Endothelial cell of umbilical vein (primary cell): ENCODE measurements at regions not wholly inside any gene's neighbourhood (a gene's known extent, or its start where the extent isn't known, plus 50 kb on each side); places are given as distances from the start of the nearest gene placed in this dataset.

Experiments used
- BruUV-seq: library from RNA; stranded (reverse); fragments of 400-500 nt; replicated peaks from 2 replicates; lab custom pipeline; 2021; lab: Mats Ljungman, UMichigan
- CTCF ChIA-PET: fragments of 300-600, 350-600 bp; sonication (Branson Sonifier 250); formaldehyde crosslinking; loops from one replicate; lab custom pipeline; 2021; ENCODE audit warnings: antibody characterized with exemption, inconsistent platforms; lab: Charles Lee
- POLR2A ChIA-PET: fragments of 300-600, 350-600 bp; sonication (Branson Sonifier 250); formaldehyde crosslinking; loops from one replicate; lab custom pipeline; 2021; ENCODE audit warnings: antibody characterized with exemption, inconsistent platforms; lab: Charles Lee
- DNase-seq: peaks from one replicate; pipeline ENCODE4 v3.0.0-alpha.2; 2011; ENCODE audit warnings: low read depth, low spot score
- FAIRE-seq: peaks from 2 replicates; lab custom pipeline; 2011; peaks lifted over from hg19 to GRCh38; lab: Jason Lieb, UNC
- H2AFZ ChIP-seq: 2 replicates; pipeline ENCODE4 v1.6.0; 2012; ENCODE audit warnings: low read depth, low read length, control low read depth, inconsistent platforms
- H3K27ac ChIP-seq: 2 replicates; pipeline ENCODE4 v1.5.1; 2011; ENCODE audit warnings: low read depth, mild to moderate bottlenecking, control low read depth, low read length, moderate library complexity; ENCODE audit not compliant: insufficient read depth
- H3K27me3 ChIP-seq, 2 experiments: 2 replicates each; pipeline versions ENCODE4 v1.6.0 to v1.6.1; 2011; ENCODE audit warnings: low read length in 2 of 2, mixed read lengths in 1 of 2; ENCODE audit not compliant: control insufficient read depth in 2 of 2, insufficient read depth in 2 of 2
- H3K36me3 ChIP-seq, 2 experiments: 2 replicates in 1 of 2; 3 replicates in 1 of 2; pipeline ENCODE4 v1.5.1; 2011; ENCODE audit warnings: low read length in 2 of 2, mild to moderate bottlenecking in 1 of 2, moderate library complexity in 1 of 2; ENCODE audit not compliant: control insufficient read depth in 2 of 2, insufficient read depth in 2 of 2; ENCODE audit errors: extremely low read depth in 1 of 2
- H3K4me1 ChIP-seq: 3 replicates; pipeline ENCODE4 v1.5.1; 2011; ENCODE audit warnings: mild to moderate bottlenecking, low read length; ENCODE audit not compliant: control insufficient read depth, insufficient read depth; ENCODE audit errors: extremely low read depth
- H3K4me2 ChIP-seq: 2 replicates; pipeline ENCODE4 v1.6.1; 2011; ENCODE audit warnings: low read length, control low read depth, mixed read lengths; ENCODE audit not compliant: insufficient read depth
- H3K4me3 ChIP-seq, 3 experiments: fragments of 200-600 bp in 1 of 3; sonication (generic), shearing (Covaris generic) in 1 of 3; replicated peaks in 1 of 3; 2 replicates each; pipeline ENCODE4 v1.5.1; 2011 to 2016; ENCODE audit warnings: control low read depth in 3 of 3, low read length in 3 of 3, mild to moderate bottlenecking in 2 of 3, inconsistent platforms in 1 of 3, low read depth in 1 of 3, moderate library complexity in 1 of 3; ENCODE audit not compliant: insufficient read depth in 1 of 3
- H3K79me2 ChIP-seq: 2 replicates; pipeline ENCODE4 v1.6.0; 2012; ENCODE audit warnings: low read length, inconsistent platforms; ENCODE audit not compliant: control insufficient read depth, insufficient read depth
- H3K9ac ChIP-seq: replicated peaks from 2 replicates; pipeline ENCODE3; 2011; ENCODE audit warnings: low read length, control low read depth; ENCODE audit not compliant: insufficient read depth; ENCODE audit errors: extremely low read depth
- H3K9me1 ChIP-seq: replicated peaks from 3 replicates; pipeline ENCODE4 v1.6.0; 2011; ENCODE audit warnings: mild to moderate bottlenecking, low read length; ENCODE audit not compliant: control insufficient read depth, insufficient read depth; ENCODE audit errors: extremely low read depth
- H3K9me3 ChIP-seq: replicated peaks from 2 replicates; pipeline ENCODE4 v1.5.1; 2012; ENCODE audit warnings: low read length, inconsistent platforms; ENCODE audit not compliant: control insufficient read depth, insufficient read depth
- H4K20me1 ChIP-seq: replicated peaks from 2 replicates; pipeline ENCODE3; 2011; ENCODE audit warnings: mild to moderate bottlenecking, low read length; ENCODE audit not compliant: control insufficient read depth, insufficient read depth; ENCODE audit errors: extremely low read depth
- CTCF ChIP-seq, 2 donors: IDR thresholded peaks; 1 replicate in 1 of 2; 2 replicates in 1 of 2; pipeline ENCODE4 v1.5.1; 2011; ENCODE audit warnings: low read length in 2 of 2, mild to moderate bottlenecking in 2 of 2, moderate library complexity in 2 of 2, control low read depth in 1 of 2, inconsistent platforms in 1 of 2, low read depth in 1 of 2; ENCODE audit not compliant: insufficient read depth in 1 of 2; ENCODE audit errors: extremely low read depth in 1 of 2
- EZH2 ChIP-seq: IDR thresholded peaks from 2 replicates; pipeline ENCODE4 v1.6.1; 2012; ENCODE audit warnings: borderline replicate concordance, low read depth, mild to moderate bottlenecking, moderate library complexity, low read length, inconsistent platforms; ENCODE audit not compliant: severe bottlenecking
- FOS ChIP-seq: IDR thresholded peaks from 2 replicates; pipeline ENCODE4 v1.6.1; 2011; ENCODE audit warnings: mild to moderate bottlenecking, low read length, moderate library complexity, borderline replicate concordance; ENCODE audit not compliant: insufficient read depth
- GATA2 ChIP-seq: IDR thresholded peaks from 2 replicates; pipeline ENCODE4 v1.7.0; 2011; ENCODE audit warnings: low read depth, mild to moderate bottlenecking, moderate library complexity, mixed read lengths, low read length; ENCODE audit not compliant: insufficient read length, insufficient read depth
- JUN ChIP-seq: IDR thresholded peaks from 2 replicates; pipeline ENCODE4 v1.6.1; 2011; ENCODE audit warnings: borderline replicate concordance, low read depth; ENCODE audit not compliant: insufficient read length, insufficient read depth
- MAX ChIP-seq: IDR thresholded peaks from 2 replicates; pipeline ENCODE4 v1.6.1; 2011; ENCODE audit not compliant: insufficient read depth, insufficient read length
- MYC ChIP-seq: IDR thresholded peaks from one replicate; pipeline ENCODE4 v1.6.1; 2011; ENCODE audit warnings: mild to moderate bottlenecking, low read depth, low read length
- POLR2A ChIP-seq: IDR thresholded peaks from 2 replicates; pipeline ENCODE4 v1.6.1; 2012; ENCODE audit warnings: low read depth, mild to moderate bottlenecking, control low read depth, low read length
- POLR2AphosphoS5 ChIP-seq: IDR thresholded peaks from 2 replicates; pipeline ENCODE4 v1.6.1; 2012; ENCODE audit warnings: low read depth, mild to moderate bottlenecking, control low read depth, low read length, moderate library complexity; ENCODE audit not compliant: insufficient read depth
- dilution Hi-C: fragments of 300-500 bp; cut with MboI; formaldehyde crosslinking; loops from one replicate; pipeline ENCODE4 v1.15.0; 2019; ENCODE audit warnings: low sequenced_read_pairs; ENCODE audit not compliant: extremely low pct_ligation_motif_present
- intact Hi-C: fragments of 100-400 bp; cut with micrococcal nuclease; formaldehyde crosslinking; loops from one replicate; pipeline ENCODE4 v1.10.0; 2022

GRCh38 chr7:84474436-84474835, 279.8 kb upstream of the SEMA3A start:
- H3K79me2 ChIP-seq: no peaks in the 10 kb centered on the region
- no peaks in the 10 kb centered on the region for H4K20me1 ChIP-seq
- H3K9ac ChIP-seq: no peak overlapping the region
- no peaks in the 10 kb centered on the region for H3K9me3 ChIP-seq
- POLR2A ChIA-PET: no interaction called here
- CTCF ChIA-PET: no interaction called here
- FAIRE-seq (no peak), DNase-seq (no peak)
- H3K9me1 ChIP-seq: no peaks in the 10 kb centered on the region
- BruUV-seq: no TSS peak
- no peaks in the 10 kb centered on the region for H3K36me3 ChIP-seq
- dilution Hi-C loops (no loop called here), intact Hi-C loops (no loop called here)
- no peak overlapping the region for H3K27ac ChIP-seq
- no peak overlapping the region for H2AFZ ChIP-seq
- H3K27me3 ChIP-seq: no peaks in the 10 kb centered on the region
- H3K4me2 ChIP-seq: no peak overlapping the region
- no peak for TF ChIP-seq MYC
- no peak for TF ChIP-seq JUN
- no peak for TF ChIP-seq POLR2AphosphoS5
- TF ChIP-seq MAX: no peak
- no peak for TF ChIP-seq CTCF (IDR thresholded peaks at IDR 0.05; ENCODE audit: extremely low read depth in 1 of 2, insufficient read depth in 1 of 2, low read depth in 1 of 2, low read length in 2 of 2)
- no peak for TF ChIP-seq FOS
- TF ChIP-seq GATA2: no peak
- no peak for TF ChIP-seq POLR2A
- no peak for TF ChIP-seq EZH2
- no peaks in the 10 kb centered on the region for H3K4me1 ChIP-seq
- H3K4me3 ChIP-seq: no peak overlapping the region
